HCT116 (cell line): ENCODE measurements at regions not wholly inside any gene's neighbourhood (a gene's known extent, or its start where the extent isn't known, plus 50 kb on each side); places are given as distances from the start of the nearest gene placed in this dataset.
A peak's percentile ranks its signal among the peaks of the same experiment; 100 is the strongest.
"Not testable (repeated sequence)": the region's sequence is repeated elsewhere in the genome, so short reads cannot be mapped to it uniquely, and the experiment has no call there.

ENCODE experiments used
- ATAC-seq: fragments of 200-7000 bp; cut with Tn5 transposase; 2 replicates; pipeline ENCODE4 v1.9.1; 2020; ENCODE audit warnings: mild to moderate bottlenecking, moderate library complexity
- BruUV-seq: library from RNA; stranded (reverse); fragments of 400-500 nt; replicated peaks from 2 replicates; lab custom pipeline; 2021; lab: Mats Ljungman, UMichigan
- CTCF ChIA-PET: fragments of 300-600 bp; sonication (Branson Sonifier 250); formaldehyde crosslinking; loops from one replicate; lab custom pipeline; 2021; ENCODE audit warnings: antibody characterized with exemption; lab: Charles Lee
- POLR2A ChIA-PET: fragments of 300-600, 350-600 bp; sonication (Branson Sonifier 250); formaldehyde crosslinking; loops from one replicate; lab custom pipeline; 2021; ENCODE audit warnings: antibody characterized with exemption; lab: Charles Lee
- RAD21 ChIA-PET, 2 experiments: fragments of 300-600 bp; sonication (Branson Sonifier 250); formaldehyde crosslinking; loops; one replicate each; lab custom pipeline; 2023; ENCODE audit warnings: low total read pairs in 2 of 2; ENCODE audit not compliant: uncharacterized antibody in 2 of 2, unreplicated experiment in 2 of 2, low non-redundant PET in 1 of 2; lab: Charles Lee
- DNase-seq: peaks from one replicate; pipeline ENCODE4 v3.0.0-alpha.2; 2010; ENCODE audit warnings: low read depth, low spot score
- H2AFZ ChIP-seq: fragments of 200-600 bp; shearing (Covaris generic), sonication (generic); 2 replicates; pipeline ENCODE4 v1.6.1; 2017; ENCODE audit warnings: low read depth, mixed run types, mixed read lengths, antibody characterized with exemption, low read length; ENCODE audit not compliant: poor library complexity, severe bottlenecking
- H3K27ac ChIP-seq: 2 replicates; pipeline ENCODE4 v1.5.1; 2012; ENCODE audit warnings: low read depth, low read length
- H3K27me3 ChIP-seq: fragments of 200-600 bp; sonication (generic); 2 replicates; pipeline ENCODE4 v1.6.1; 2016; ENCODE audit warnings: mixed run types, low read length, mixed read lengths; ENCODE audit not compliant: insufficient read depth
- H3K36me3 ChIP-seq, 2 experiments: fragments of 200-500 bp in 1 of 2; fragments of 200-600 bp in 1 of 2; sonication (Bioruptor generic) in 1 of 2; sonication (generic) in 1 of 2; 2 replicates each; pipeline versions ENCODE4 v1.5.1 to v1.6.1; 2014 to 2016; ENCODE audit warnings: low read length in 2 of 2, inconsistent platforms in 1 of 2, mixed read lengths in 1 of 2, mixed run types in 1 of 2; ENCODE audit not compliant: insufficient read depth in 2 of 2, control insufficient read depth in 1 of 2
- H3K4me1 ChIP-seq, 2 experiments: fragments of 200-600 bp in 1 of 2; sonication (generic) in 1 of 2; 2 replicates each; pipeline versions ENCODE4 v1.5.1 to v1.6.1; 2012 to 2017; ENCODE audit warnings: low read length in 2 of 2, inconsistent platforms in 1 of 2, mild to moderate bottlenecking in 1 of 2, mixed read lengths in 1 of 2, mixed run types in 1 of 2, moderate library complexity in 1 of 2; ENCODE audit not compliant: insufficient read depth in 2 of 2, control insufficient read depth in 1 of 2
- H3K4me2 ChIP-seq: fragments of 200-600 bp; sonication (generic); 2 replicates; pipeline ENCODE4 v1.6.1; 2017; ENCODE audit warnings: mixed run types, low read length, mixed read lengths
- H3K4me3 ChIP-seq, 2 experiments: fragments of 200-600 bp in 1 of 2; sonication (generic) in 1 of 2; replicated peaks in 1 of 2; 2 replicates each; pipeline ENCODE4 v1.5.1; 2011 to 2016; ENCODE audit warnings: low read length in 2 of 2, control low read depth in 1 of 2, low read depth in 1 of 2, mild to moderate bottlenecking in 1 of 2, mixed read lengths in 1 of 2, mixed run types in 1 of 2
- H3K79me2 ChIP-seq: fragments of 200-600 bp; sonication (generic); 2 replicates; pipeline ENCODE4 v1.6.1; 2017; ENCODE audit warnings: mild to moderate bottlenecking, mixed run types, low read length, moderate library complexity, mixed read lengths; ENCODE audit not compliant: insufficient read depth
- H3K9ac ChIP-seq: fragments of 200-600 bp; sonication (generic); 2 replicates; pipeline ENCODE4 v1.6.1; 2016; ENCODE audit warnings: low read length, mixed read lengths
- H3K9me2 ChIP-seq: fragments of 200-600 bp; sonication (generic), shearing (Covaris generic); 2 replicates; pipeline ENCODE4 v1.6.1; 2017; ENCODE audit warnings: mixed run types, mild to moderate bottlenecking, moderate library complexity; ENCODE audit not compliant: insufficient read depth
- H3K9me3 ChIP-seq, 2 experiments: fragments of 200-500 bp in 1 of 2; fragments of 200-600 bp in 1 of 2; sonication (Bioruptor generic) in 1 of 2; sonication (generic) in 1 of 2; 2 replicates each; pipeline ENCODE4 v1.6.1; 2014 to 2017; ENCODE audit warnings: low read length in 2 of 2, mixed read lengths in 2 of 2, inconsistent platforms in 1 of 2, low read depth in 1 of 2, mild to moderate bottlenecking in 1 of 2, mixed run types in 1 of 2, moderate library complexity in 1 of 2; ENCODE audit not compliant: control insufficient read depth in 1 of 2, insufficient read depth in 1 of 2
- H4K20me1 ChIP-seq: fragments of 200-600 bp; sonication (generic), shearing (Covaris generic); 2 replicates; pipeline ENCODE4 v1.6.1; 2017; ENCODE audit warnings: mixed run types, mild to moderate bottlenecking, moderate library complexity; ENCODE audit not compliant: insufficient read depth
- intact Hi-C: fragments of 100-400 bp; cut with micrococcal nuclease; formaldehyde crosslinking; loops from 2 replicates; pipeline ENCODE4 v1.10.0; 2022

DNA sequence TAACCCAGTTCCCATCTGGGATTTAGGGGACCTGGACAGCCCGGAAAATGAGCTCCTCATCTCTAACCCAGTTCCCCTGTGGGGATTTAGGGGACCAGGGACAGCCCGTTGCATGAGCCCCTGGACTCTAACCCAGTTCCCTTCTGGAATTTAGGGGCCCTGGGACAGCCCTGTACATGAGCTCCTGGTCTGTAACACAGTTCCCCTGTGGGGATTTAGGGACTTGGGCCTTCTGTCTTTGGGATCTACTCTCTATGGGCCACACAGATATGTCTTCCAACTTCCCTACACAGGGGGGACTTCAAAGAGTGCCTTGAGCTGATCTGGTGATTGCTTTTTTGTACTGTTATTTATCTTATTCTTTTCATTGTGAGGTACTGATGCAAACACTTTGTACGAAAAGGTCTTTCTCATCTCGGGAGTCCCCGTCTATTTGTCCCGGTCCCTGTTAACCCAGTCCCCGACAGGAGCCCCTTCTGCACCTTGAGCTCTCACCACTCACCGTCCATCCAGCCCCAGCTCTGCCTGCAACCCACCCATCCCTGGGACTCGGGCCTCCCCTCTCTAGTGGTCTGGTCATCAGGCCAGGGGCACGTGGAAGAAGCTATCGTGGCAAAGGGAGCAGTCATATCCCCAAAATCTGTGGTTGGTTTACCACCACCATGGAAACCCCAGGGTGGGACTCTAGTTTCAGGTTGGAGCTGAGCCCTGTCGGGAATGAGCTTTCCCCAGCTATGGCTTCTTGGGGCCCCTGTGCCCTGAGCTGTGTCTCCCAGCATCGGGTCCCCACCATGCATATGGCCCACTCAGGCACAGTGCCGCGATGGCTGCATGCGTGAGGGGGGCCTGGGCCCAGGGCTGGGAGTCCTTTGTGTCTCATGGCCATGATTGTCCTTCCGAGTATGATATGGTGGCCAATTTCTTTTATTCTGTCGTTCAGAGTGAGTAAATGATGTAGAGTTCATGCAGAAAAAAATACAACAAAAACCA is 270.4 kb upstream of the PLCXD1 start:
- H3K9me2 ChIP-seq, H3K27ac ChIP-seq, ATAC-seq, intact Hi-C loops, H3K79me2 ChIP-seq, H3K9me3 ChIP-seq, RAD21 ChIA-PET, H3K27me3 ChIP-seq, H3K4me3 ChIP-seq, DNase-seq, H3K4me2 ChIP-seq, BruUV-seq, CTCF ChIA-PET, POLR2A ChIA-PET, H4K20me1 ChIP-seq, H3K4me1 ChIP-seq, H3K36me3 ChIP-seq, H2AFZ ChIP-seq, H3K9ac ChIP-seq: not testable (repeated sequence)

DNA sequence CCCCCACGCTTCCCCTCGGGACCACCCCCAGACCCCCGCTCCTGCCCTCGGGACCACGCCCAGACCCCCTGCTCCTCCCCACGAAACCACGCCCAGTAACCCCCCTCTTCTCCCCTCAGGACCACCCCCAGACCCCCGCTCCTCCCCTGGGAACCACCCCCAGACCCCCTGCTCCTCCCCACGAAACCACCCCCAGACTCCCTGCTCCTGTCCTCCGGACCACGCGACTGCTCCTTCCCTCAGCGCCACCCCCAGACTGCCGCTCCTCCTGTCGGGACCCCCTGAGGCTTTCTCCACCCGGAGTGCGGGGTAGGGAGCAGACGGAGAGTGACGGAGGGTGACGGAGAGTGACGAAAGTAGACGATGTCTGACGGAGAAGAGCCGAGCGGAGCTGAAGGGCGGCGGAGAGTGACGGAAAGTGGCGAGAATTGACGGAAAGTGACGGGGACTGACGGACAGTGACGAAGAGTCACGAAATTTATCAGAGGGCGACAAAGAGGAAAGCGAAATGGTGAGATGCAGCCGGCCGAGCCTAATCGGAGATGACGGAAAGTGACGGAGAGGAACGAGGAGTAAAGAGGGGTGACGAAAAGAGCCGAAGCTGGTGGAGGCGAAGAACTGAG is 267.2 kb upstream of the PLCXD1 start:
- ATAC-seq, result 0 out of 2 replicates have a peak, but pooled peaks have one; percentile 18
- not testable (repeated sequence) for DNase-seq

DNA sequence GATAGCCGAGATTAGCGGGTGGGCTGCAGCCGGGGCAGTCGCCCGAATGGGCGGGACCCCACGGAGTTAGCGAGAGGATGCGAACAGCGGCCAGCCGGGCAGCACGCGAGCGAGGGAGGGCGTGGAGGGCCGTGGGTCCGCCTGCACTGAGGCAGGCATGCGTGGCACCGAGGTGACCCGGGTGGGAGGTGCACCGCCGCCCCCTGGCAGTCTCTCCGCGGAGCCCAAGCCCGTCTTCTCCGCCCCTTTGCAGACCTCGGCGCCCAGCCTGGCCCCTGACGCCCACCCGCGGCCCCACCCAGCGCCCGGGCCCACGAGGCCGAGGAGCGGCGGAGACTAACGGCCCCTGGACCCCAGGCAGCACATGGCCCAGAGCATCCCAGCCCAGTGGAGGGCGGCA is 266.7 kb upstream of the PLCXD1 start:
- H3K4me1 ChIP-seq, H3K9me2 ChIP-seq, H4K20me1 ChIP-seq, H3K9ac ChIP-seq, RAD21 ChIA-PET, BruUV-seq, DNase-seq, intact Hi-C loops, H3K27me3 ChIP-seq, H3K36me3 ChIP-seq, ATAC-seq, POLR2A ChIA-PET, H2AFZ ChIP-seq, H3K4me3 ChIP-seq, H3K9me3 ChIP-seq, CTCF ChIA-PET, H3K27ac ChIP-seq, H3K79me2 ChIP-seq, H3K4me2 ChIP-seq: not testable (repeated sequence)

More for the DNA sequence above, 267.2 kb upstream of the PLCXD1 start:
- RAD21 ChIA-PET, BruUV-seq, H3K4me1 ChIP-seq, H2AFZ ChIP-seq, H3K27me3 ChIP-seq, H3K36me3 ChIP-seq, H3K79me2 ChIP-seq, intact Hi-C loops, H3K9ac ChIP-seq, CTCF ChIA-PET, H4K20me1 ChIP-seq, H3K4me2 ChIP-seq, H3K4me3 ChIP-seq, H3K9me3 ChIP-seq, POLR2A ChIA-PET, H3K9me2 ChIP-seq, H3K27ac ChIP-seq: not testable (repeated sequence)

DNA sequence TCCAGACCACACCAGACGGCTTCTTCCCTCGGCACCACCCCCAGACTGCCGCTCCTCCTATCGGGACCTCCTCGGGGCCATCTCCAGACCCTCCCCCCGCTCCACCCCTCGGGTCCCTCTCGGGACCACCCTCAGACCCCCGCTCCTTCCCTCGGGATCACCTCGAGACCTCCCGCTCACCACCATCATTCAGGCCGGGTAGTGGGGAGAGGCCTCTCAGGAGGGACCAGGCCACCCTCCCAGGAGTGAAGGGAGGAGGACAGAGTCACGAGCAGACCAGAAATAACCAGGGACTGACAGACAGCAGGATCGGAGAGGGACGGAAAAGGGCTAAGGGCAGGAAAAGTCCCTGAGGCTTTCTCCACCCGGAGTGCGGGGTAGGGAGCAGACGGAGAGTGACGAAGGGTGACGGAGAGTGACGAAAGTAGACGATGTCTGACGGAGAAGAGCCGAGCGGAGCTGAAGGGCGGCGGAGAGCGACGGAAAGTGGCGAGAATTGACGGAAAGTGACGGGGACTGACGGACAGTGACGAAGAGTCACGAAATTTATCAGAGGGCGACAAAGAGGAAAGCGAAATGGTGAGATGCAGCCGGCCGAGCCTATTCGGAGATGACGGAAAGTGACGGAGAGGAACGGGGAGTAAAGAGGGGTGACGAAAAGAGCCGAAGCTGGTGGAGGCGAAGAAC is 262.3 kb upstream of the PLCXD1 start:
- H3K27ac ChIP-seq, H3K9ac ChIP-seq, H3K27me3 ChIP-seq, H3K9me3 ChIP-seq, intact Hi-C loops, RAD21 ChIA-PET, H2AFZ ChIP-seq, POLR2A ChIA-PET, H3K4me3 ChIP-seq, H3K9me2 ChIP-seq, H3K4me1 ChIP-seq, H3K36me3 ChIP-seq, H3K4me2 ChIP-seq, DNase-seq, H3K79me2 ChIP-seq, H4K20me1 ChIP-seq, CTCF ChIA-PET, BruUV-seq: not testable (repeated sequence)
- ATAC-seq, result peak; percentile 95
